ENCODE measurements at regions not wholly inside any gene's neighbourhood (a gene's known extent, or its start where the extent isn't known, plus 50 kb on each side); places are given as distances from the start of the nearest gene placed in this dataset.

DNA sequence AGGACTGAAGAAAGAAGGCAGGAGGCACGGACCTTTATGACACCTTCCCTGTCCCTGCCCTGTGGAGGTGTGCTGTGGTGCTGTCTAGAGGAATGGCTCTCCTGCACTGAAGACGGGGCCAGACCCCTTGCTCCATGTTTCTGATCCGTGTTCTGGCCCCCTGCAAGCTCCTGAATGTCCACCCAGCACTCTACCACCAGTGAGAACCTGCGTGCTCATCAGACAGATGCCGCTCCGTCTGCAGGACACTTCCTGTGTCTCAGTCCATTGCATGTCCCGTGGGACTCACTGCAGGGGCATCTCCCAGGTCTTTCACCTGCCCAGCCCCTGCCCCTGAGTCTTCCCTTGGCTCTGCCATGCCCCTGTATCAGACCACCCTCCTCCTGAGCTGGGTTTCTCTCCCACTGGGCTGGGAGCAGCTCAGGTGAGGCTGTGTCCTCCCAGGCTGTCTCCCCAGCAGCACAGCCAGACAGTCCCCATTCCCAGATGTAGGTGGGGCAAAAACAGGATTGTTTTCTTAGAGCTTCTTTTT lies 278.3 kb upstream of the ZNF32 start:
- no peak for TF ChIP-seq POLR2AphosphoS5 (IDR thresholded peaks at IDR 0.05; ENCODE audit: low read depth, low read length)
- TF ChIP-seq EP300 (IDR thresholded peaks at IDR 0.05; ENCODE audit: borderline replicate concordance in 1 of 2, low read depth in 1 of 2, low read length in 1 of 2), result no peak
- TF ChIP-seq GATA2 (CRISPR knock-in tag; IDR thresholded peaks at IDR 0.05), result no peak
- TF ChIP-seq, protein P1, sequence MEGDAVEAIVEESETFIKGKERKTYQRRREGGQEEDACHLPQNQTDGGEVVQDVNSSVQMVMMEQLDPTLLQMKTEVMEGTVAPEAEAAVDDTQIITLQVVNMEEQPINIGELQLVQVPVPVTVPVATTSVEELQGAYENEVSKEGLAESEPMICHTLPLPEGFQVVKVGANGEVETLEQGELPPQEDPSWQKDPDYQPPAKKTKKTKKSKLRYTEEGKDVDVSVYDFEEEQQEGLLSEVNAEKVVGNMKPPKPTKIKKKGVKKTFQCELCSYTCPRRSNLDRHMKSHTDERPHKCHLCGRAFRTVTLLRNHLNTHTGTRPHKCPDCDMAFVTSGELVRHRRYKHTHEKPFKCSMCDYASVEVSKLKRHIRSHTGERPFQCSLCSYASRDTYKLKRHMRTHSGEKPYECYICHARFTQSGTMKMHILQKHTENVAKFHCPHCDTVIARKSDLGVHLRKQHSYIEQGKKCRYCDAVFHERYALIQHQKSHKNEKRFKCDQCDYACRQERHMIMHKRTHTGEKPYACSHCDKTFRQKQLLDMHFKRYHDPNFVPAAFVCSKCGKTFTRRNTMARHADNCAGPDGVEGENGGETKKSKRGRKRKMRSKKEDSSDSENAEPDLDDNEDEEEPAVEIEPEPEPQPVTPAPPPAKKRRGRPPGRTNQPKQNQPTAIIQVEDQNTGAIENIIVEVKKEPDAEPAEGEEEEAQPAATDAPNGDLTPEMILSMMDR (IDR thresholded peaks at IDR 0.05), result no peak
- TF ChIP-seq TEAD4 (IDR thresholded peaks at IDR 0.05; ENCODE audit: borderline replicate concordance, insufficient read depth), result no peak
- no peak for TF ChIP-seq RAD21 (IDR thresholded peaks at IDR 0.05; ENCODE audit: low read length)
